NCI-H146 treated with DMSO at 0.1 percent for 48 hours (cell line): ENCODE measurements at regions not wholly inside any gene's neighbourhood (a gene's known extent, or its start where the extent isn't known, plus 50 kb on each side); places are given as distances from the start of the nearest gene placed in this dataset.
"Not testable (repeated sequence)": the region's sequence is repeated elsewhere in the genome, so short reads cannot be mapped to it uniquely, and the experiment has no call there.

ENCODE experiments used
- DNase-seq: peaks from one replicate; lab custom pipeline; 2025; ENCODE audit not compliant: unreplicated experiment; lab: John Stamatoyannopoulos, UW

GRCh38 chr17:70320673-70321345 is 151.5 kb downstream of the KCNJ2 start:
- DNase-seq = no peak

DNA sequence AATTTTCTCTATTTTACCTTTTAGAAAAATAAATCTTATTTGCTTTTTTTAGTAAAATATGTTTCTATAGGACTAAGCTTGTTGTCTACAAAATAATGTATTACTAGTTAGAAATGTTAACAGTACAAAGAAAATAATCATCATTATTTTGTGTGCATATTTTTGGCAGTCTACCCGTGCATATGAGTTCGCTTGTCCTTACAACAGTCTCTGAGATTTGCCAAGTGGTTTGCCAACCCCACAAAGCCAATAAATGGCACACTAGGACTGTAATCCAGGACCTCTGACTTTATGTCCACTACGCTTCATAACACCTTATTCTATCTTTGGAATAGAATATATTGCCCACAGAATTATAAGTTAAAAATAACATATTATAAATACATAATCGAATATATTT is 152.0 kb downstream of the KCNJ2 start:
- DNase-seq = no peak

DNA sequence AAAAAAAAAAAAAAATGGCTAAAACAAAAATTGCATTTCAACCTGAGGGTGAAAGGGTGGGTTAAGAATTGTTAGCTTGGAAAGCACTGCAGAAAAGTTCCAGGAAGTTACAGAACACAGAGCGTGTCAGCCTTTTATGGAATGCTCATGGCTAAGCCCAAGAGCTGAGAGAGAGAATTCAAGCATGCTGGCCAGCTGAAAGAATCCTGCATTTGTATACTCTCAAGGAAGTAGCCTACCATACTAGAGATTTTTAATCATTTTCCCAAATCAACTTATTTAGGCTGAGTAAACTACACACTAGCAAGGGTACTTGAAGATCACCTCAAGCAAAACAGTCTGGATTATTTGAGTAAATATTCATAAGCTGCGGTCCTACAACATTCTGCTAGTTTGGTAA is 153.9 kb downstream of the KCNJ2 start:
- no peak for DNase-seq

DNA sequence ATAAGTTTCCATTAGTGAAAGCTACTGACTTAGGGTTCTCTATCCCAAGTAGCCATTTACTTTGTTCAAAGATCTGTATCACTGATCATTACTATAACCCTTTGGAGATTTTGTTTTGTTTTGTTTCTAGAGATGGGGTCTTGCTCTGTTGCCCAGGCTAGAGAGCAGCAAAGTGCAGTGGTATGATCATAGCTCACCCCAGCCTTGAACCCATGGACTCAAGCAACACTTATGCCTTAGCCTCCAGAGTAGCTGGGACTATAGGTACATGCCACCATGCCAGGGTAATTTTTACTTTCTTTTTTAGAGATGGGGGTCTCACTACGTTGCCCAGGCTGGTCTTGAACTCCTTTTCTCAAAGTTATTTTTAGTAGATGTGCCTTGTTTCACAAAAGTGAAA is 154.7 kb downstream of the KCNJ2 start:
- no peak for DNase-seq

DNA sequence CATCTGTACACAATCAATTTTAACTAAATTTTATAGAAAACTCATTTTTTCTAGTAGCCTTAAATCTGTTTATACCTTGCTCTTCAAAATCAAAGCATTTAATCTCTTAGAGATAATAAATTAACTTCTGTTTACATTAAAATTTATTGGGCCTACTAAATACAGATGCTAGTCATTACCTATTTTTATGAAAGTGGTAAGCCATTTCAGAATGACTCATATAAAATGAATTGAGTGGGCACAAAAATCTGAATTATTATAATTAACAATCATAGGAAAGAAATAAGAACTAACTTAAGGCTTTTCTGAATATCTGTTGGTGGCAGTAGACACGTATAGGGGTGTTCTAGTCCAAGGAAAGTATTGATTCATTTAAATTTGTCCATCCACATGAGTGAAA is 157.9 kb downstream of the KCNJ2 start:
- DNase-seq = no peak

GRCh38 chr17:70327723-70328122 is 158.4 kb downstream of the KCNJ2 start:
- no peak for DNase-seq

- DNase-seq = peak; percentile 94
These were observed 160.4 kb downstream of the KCNJ2 start for GRCh38 chr17:70329721-70330120.

DNA sequence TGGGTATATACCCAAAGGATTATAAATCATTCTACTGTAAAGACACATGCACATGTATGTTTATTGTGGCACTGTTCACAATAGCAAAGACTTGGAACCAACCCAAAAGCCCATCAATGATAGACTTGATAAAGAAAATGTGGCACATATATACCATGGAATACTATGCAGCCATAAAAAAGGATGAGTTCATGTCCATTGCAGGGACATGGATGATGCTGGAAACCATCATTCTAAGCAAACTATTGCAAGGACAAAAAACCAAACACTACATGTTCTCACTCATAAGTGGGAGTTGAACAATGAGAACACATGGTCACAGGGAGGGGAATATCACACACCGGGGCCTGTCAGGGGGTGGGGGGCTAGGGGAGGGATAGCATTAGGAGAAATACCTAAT is 161.7 kb downstream of the KCNJ2 start:
- DNase-seq = not testable (repeated sequence)

GRCh38 chr17:70332356-70333210 is 163.3 kb downstream of the KCNJ2 start:
- peak; percentile 8 for DNase-seq

GRCh38 chr17:70336411-70336810 is 167.1 kb downstream of the KCNJ2 start:
- no peak for DNase-seq

GRCh38 chr17:70338946-70339354 is 169.6 kb downstream of the KCNJ2 start:
- DNase-seq = no peak

DNA sequence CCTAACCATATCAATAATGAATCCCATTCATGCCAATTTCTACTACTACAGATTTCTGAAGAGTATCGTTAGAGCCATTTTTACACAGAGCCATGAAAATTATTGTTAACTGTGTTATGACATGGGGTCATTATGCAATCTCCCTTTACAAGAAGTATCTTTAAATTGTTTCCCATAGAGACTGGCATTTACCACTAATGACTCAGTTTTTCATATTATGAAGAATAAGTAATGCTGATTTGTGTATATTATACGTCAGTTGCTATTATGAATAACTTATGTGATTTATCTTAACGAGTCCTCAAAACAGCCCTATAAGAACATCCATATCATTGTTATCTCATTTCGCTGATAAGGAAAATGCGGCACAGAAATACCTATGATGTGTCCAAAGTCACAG is 173.8 kb downstream of the KCNJ2 start:
- no peak for DNase-seq

DNA sequence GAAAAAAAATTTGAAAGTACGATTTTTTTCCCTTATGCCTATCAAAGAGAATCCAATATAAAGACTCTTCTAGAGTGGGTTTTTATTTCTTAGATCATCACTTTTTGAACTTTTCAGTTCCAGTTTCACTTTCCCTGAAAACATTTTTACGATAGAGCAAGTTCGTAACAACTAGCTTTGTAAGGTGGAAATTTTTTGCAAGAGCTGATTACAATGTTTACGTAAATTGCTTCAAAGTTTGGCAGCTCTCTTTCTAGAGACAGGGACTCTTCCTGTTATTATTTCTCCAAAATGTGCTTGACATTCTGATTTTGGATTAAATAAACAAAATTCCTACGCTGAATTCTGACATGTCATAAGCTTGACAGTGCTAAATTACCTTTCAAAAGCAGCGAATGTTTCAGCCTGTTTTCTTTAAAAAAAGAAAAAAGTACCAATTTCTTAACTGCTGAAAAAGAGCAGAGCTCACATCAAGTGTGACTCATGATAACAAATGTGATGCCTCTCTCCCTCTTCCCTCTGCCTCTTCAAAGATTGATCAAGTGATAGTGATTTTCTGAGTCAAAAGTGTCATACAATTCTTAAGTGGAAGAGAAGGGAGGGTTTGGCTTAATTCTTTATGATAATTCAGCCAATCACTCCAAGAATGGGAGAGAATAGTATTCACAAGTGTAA is 175.2 kb downstream of the KCNJ2 start:
- no peak for DNase-seq

GRCh38 chr17:70345061-70345460 is 175.7 kb downstream of the KCNJ2 start:
- no peak for DNase-seq

DNA sequence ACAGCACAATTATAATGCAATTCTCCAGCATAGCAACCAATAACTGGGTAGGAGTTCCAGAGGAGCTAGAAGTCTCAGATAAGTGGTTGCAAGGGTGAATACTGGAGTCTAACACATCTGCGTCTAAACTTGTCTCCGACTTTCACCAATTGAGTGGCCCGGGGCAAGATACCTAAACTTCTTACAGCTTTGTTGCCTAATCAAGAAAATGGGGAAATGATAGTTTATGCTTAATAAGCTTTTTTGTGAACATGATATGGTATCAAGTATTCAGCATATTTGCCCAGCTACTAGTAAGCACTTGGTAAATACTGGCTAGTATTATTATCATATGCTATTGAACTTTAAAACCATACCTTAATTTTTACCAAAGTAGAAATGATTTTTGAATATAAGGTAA is 183.5 kb downstream of the KCNJ2 start:
- DNase-seq = no peak

DNA sequence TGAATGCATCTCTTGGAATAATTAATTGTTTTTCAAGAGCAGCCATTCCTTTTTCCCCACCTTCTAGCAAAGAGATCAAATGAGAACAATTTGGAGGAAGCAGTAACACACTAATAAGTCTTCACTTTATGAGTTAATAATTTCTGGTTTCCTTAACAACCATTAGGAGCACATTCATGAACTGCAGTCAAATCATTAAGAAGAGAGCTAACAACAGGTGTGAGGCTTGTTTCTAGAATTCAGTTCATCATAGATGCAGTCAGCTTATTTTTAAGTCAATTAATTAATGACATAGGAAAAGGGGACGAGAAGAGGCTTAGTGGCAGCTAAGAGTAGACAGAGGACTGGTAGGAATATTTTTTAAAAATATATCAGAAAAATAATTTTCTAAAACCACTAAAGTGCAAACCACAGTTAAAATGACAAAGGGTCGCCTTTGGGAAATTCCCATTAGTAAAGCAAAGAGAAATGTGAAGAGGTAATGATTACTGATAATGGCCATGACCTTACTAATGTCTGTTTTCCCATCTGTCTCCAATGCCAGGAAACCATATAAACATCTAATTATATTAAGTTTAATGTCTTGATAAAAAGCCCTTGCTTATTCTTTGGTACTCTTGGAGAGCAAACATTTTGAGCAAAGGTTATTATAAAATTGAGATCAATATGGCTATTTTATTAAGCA is 184.2 kb downstream of the KCNJ2 start:
- no peak for DNase-seq

- DNase-seq = no peak
These were observed 185.9 kb downstream of the KCNJ2 start for GRCh38 chr17:70355185-70355584.

GRCh38 chr17:70357190-70357589 is 187.9 kb downstream of the KCNJ2 start:
- DNase-seq = no peak

- no peak for DNase-seq
These were observed 195.8 kb downstream of the KCNJ2 start for GRCh38 chr17:70365091-70365583.

DNA sequence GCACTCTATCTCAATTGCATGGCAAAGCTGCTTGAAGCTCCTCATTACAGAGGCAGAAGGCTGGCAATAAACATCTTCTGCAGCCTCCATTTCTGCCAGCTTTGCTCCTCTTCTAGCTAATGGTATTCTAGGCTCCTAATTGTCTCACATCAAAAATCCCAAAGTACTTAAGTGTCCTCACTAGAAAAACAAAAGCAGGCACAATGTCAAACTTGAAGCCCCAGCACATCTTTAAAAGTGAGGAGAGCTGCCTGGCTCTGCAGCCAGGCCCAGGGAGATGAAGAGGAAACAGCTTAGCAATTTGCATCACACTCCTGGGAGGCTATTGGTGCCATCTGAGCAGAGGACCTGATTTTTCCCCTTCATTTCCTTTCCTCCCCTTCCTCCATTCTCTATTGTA is 197.1 kb downstream of the KCNJ2 start:
- no peak for DNase-seq

DNA sequence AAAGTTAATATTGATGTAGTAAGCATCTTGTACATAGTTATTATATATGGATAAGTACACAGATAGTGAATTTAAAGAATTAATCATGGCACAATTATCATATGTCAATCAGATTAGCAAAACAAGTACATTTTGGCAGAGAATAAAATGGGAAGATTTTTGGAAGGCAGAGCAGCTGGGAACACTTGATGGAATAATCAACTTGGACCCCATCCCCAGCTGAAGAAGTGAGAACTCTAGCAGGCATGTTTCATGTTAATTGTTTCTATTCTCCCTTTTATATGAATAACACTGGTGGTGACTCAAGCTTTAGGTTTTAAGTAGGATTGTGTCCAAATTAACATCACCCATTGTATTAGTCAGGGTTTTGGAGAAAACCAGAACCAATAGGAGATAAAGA is 198.7 kb downstream of the KCNJ2 start:
- DNase-seq = no peak
